ENCODE measurements at regions not wholly inside any gene's neighbourhood (a gene's known extent, or its start where the extent isn't known, plus 50 kb on each side); places are given as distances from the start of the nearest gene placed in this dataset.

DNA sequence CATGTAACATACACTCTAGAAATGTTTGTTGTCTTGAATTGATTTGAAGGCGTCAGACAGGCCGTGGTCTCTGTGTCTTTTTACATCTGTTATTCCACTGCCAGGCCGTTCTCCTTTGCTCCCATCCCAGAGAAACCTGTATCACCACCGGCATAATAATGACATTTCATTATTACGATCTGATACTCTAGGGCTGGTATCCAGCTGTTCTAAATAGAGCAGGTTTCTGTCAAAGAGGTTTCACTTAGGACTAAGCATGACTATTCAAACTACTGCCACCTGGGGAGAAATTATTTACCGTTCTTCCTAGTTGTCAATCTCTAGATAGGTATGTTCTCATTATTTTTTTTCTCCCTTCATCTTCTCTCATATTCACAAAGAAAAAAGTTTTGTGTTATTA, 1016.2 kb upstream of the EEF2KMT start:
- intact Hi-C loops (cut with DNase I) = no loop called here
- DNase-seq (ENCODE audit: low spot score) = no peak

DNA sequence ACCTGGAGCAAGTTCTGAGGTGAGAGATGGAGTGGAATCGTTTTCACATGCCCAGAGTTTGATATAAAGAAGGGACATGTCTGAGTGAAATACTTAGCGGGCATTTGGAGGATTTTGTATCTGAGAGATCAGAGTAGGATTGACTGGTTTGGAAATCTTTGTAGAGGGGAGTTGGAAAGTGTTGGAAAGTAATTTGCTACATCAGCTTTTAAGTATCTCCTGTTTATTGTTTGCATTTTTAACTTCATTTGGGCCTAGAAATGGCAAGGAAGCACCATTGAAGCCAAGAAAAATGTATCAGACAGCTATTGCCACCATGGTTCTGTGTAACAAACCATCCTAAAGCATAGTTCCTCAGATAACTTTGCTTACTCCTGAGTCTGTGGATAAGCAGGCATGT, 1015.1 kb upstream of the EEF2KMT start:
- no peak for DNase-seq (ENCODE audit: low spot score)
- intact Hi-C loops (cut with DNase I) = no loop called here

DNA sequence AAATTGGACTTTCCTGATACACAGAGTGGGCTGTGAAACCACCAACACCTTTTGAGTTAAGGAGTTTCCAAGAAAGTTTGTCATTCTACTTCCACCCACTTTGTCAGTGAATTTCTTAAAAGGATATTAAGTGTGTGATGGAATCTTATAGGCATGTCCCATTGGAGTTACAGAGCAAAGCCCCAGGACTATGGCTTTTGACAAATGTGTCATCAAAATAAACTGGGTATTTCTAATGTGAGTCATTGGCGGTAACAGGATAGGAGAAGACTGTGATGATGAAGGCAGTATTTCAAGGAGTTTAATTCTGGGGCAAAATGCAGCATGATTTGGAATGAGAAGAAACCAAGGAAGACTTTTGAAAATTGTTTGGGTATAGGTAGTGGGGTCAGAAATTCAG, 1013.8 kb upstream of the EEF2KMT start:
- no peak for DNase-seq (ENCODE audit: low spot score)
- intact Hi-C loops (cut with DNase I) = no loop called here

- intact Hi-C loops (cut with DNase I) = no loop called here
- no peak for DNase-seq (ENCODE audit: low spot score)
Observed at GRCh38 chr16:6110346-6110745, 1012.8 kb upstream of the EEF2KMT start.

DNA sequence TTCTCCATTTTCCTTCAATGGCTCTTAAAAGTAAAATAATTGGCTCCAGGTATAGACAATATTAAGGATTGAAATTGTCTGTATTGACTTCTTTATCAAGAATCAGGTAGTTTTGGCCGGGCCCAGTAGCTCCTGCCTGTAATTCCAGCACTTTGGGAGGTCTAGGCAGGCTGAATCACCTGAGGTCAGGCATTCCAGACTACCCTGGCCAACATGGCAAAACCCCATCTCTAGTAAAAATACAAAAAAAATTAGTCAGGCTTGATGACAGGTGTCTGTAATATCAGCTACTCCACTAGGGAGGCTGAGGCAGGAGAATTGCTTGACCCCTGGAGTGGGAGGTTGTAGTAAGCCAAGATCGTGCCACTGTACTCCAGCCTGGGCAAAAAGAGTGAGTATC, 1008.5 kb upstream of the EEF2KMT start:
- intact Hi-C loops (cut with DNase I) = no loop called here
- no peak for DNase-seq (ENCODE audit: low spot score)

GRCh38 chr16:6105115-6105514, 1007.5 kb upstream of the EEF2KMT start:
- DNase-seq (ENCODE audit: low spot score) = no peak
- intact Hi-C loops (cut with DNase I) = no loop called here

GRCh38 chr16:6104428-6104827, 1006.8 kb upstream of the EEF2KMT start:
- no peak for DNase-seq (ENCODE audit: low spot score)
- intact Hi-C loops (cut with DNase I) = no loop called here

DNA sequence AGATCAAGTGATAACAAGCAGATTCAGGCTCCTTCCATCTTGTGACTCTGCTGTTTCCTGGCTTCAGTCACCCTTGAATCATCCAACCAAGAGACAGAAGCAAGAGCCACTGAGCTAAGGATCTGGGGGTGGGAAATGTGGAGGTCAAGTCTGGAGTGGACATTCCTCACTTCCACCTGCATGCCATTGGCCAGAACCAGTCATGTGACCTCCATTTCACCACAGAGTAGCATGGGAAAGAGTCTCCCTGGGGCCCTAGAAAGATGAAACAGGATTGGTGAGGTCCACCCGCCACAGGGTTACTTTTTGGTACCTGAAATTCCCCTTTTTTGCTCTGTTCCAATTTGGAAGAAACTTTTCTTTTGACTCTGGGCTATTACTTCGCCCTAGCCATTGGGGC, 1006.0 kb upstream of the EEF2KMT start:
- intact Hi-C loops (cut with DNase I) = no loop called here
- no peak for DNase-seq (ENCODE audit: low spot score)

- intact Hi-C loops (cut with DNase I) = no loop called here
- DNase-seq (ENCODE audit: low spot score) = no peak
Observed at GRCh38 chr16:6099102-6099501, 1001.5 kb upstream of the EEF2KMT start.

DNA sequence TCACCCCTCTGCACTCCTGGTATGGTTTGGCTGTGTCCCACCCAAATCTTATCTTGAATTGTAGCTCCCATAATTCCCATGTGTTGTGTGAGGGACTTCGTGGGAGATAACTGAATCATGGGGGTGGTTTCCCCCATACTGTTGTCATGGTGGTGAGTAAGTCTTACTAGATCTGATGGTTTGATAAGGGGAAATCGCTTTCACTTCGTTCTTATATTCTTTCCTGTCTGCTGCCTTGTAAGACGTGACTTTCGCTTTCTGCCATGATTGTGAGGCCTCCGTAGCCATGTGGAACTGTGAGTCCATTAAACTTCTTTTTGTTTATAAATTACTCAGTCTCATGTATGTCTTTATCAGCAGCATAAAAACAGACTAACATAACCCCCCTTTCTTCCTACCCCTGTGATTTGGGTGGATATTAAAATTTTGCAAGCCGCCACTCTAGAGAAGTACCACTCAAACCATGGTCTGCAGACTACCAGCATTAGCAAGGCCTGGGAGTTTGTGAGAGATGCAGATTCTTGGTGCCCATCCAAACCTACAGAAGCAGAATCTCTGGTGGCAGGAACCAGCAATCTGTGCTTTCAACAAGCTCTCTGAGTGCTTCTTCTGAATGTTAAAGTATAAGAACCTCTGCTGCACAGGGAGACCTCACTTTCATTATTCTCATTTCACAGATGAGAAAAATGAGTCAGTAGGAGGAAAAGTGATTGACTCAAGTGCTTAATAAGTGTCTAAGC, 999.5 kb upstream of the EEF2KMT start:
- DNase-seq (ENCODE audit: low spot score) = no peak
- intact Hi-C loops (cut with DNase I) = no loop called here

DNA sequence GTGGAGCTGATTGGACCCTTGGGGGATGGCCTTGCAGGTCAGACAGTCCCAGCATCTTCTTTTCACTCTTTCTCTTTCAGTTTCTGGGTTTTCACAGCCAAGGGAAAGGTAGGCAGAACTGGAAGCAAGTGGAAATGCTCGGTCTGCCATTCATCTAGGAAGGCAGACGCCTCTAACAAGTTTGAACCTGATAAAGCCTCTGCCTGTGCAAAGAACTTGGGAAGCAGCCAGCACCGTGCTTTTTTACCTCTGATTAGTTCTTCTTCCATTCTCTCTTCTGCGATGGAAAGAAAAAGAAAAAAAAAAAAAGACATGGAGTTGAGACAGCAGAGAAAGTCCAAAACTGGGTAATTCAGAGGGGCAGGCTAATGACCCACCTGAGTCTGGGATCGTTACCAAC, 997.8 kb upstream of the EEF2KMT start:
- no peak for DNase-seq (ENCODE audit: low spot score)
- intact Hi-C loops (cut with DNase I) = no loop called here

DNA sequence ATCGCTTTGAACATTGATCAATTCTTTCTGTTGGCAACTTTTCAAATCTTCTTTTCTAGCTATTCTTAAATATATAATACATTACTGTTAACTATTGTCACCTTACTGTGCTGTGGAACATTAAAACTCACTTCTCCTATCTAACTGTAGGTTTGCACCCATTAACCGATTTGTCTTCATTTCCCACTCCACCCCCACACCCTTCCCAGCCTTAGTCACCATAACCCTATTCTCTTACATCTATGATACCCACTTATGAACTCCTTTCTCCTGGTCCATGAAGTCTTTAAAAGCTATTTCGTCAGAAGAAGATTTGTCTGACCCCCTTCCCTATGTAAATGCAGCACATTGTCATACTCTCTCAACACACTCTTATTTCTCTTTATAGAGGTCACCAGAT, 993.4 kb upstream of the EEF2KMT start:
- intact Hi-C loops (cut with DNase I) = no loop called here
- no peak for DNase-seq (ENCODE audit: low spot score)

DNA sequence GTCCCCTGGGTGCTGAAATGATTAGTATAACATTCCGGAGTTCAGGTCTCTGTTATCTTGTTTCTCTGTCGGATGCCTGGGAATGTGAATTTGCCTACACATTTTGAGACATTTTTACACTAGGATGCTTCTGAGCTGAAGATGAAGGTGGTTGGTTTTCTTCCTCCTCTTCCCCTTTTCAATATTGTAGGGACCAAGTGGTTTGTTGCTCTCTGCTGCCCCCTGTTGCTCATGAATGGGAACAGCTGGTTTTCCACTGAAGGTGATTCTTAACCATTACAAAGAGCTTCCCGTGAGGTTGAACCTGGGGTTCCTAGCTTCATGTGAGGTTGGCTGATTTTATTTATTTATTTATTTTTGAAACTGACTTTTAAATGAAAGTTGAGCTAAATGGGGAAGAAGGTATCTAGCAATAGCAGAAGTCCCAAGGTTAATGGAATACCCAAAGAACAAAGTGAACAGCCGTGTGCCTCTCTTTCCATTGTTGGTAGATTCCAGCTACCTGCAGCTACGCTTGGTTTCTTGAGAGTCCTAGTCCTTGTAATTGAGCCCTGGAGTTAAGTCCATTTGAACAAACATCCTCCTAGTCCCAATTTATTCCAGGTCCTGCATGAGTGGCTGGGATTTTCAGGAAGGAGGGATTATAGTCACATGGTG, 983.9 kb upstream of the EEF2KMT start:
- intact Hi-C loops (cut with DNase I) = no loop called here
- DNase-seq (ENCODE audit: low spot score) = no peak

DNA sequence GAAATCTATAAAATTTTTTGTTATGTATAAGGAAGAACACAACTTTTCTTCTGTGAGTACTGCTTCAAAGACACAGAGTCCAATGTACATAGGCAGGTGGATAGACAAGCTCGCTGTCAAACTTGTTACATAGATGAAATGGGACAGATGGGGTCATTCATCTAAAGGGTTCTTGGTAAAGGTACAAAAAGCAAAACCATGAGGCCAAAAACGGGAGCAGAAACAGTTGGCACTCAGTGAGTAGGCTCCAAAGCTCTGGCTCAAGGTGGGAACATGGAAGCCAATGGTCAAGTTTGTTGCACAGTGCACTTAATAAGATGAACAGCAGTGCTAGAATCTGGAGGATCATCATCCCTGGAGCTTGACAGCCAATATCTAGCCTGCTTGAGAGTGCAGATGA, 979.0 kb upstream of the EEF2KMT start:
- intact Hi-C loops (cut with DNase I) = no loop called here
- DNase-seq (ENCODE audit: low spot score) = no peak

- intact Hi-C loops (cut with DNase I) = no loop called here
- DNase-seq (ENCODE audit: low spot score) = no peak
Observed at GRCh38 chr16:6068063-6068462, 970.5 kb upstream of the EEF2KMT start.

DNA sequence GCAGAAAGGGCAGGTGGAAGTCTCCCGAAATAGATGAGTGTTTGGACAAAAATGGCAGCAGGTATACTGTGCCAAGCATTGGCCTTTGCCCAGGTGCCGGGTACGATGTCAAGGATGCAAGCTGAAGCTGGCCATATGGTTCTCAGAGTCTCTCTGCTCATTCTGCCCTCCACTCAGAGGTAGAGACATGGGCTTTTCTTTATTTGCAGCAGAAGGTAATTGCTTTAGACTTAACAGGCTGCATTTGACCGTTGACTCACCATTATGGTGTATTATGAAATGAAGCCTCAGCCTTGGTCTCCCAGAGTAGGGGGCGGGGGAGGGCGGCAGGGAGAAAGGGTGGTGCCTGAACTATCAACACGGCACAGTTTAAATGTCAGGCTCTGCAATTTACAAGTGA, 969.1 kb upstream of the EEF2KMT start:
- intact Hi-C loops (cut with DNase I) = no loop called here
- DNase-seq (ENCODE audit: low spot score) = no peak

DNA sequence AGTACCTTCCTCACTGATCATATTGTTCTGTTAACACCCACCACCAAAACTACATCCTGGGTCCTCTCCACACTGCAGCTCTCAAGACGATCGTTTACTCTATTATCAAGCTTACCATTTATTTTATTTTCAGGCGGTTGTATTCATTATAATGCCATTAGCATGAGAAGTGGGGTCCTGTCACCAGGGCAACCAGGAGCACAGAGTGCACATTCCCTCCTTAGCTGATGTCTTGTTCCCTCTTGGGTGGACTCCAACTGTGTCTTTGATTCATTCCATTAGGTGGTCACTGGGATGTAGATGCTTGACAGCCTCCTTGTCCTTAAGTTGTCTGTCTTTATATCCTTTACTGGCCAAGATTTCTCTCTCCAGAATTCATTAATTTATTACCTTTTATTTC, 965.9 kb upstream of the EEF2KMT start:
- intact Hi-C loops (cut with DNase I) = no loop called here
- DNase-seq (ENCODE audit: low spot score) = no peak

GRCh38 chr16:6059671-6060070, 962.1 kb upstream of the EEF2KMT start:
- intact Hi-C loops (cut with DNase I) = no loop called here
- DNase-seq (ENCODE audit: low spot score) = no peak

DNA sequence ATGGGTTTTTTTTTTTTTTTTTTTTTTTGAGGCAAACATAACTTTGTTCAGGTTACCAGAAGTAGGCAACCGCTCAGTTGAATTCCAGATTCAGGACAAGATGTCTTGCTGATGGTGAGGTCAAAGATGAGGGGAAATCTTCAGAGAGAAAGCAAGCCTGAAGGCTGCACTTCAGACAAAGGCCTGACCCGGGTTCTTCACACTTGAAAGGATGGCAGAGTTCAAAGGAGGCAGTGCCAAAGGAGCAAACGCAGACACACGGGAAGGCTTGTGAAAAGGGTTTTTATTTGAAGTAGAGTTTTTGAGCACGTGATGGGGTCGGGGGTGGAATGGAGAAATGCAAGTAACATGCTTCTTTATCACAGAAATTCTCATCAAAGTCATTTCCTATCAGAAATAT, 960.2 kb upstream of the EEF2KMT start:
- no peak for DNase-seq (ENCODE audit: low spot score)
- intact Hi-C loops (cut with DNase I) = no loop called here

- intact Hi-C loops (cut with DNase I) = no loop called here
- no peak for DNase-seq (ENCODE audit: low spot score)
Observed at GRCh38 chr16:6048017-6048416, 950.4 kb upstream of the EEF2KMT start.

DNA sequence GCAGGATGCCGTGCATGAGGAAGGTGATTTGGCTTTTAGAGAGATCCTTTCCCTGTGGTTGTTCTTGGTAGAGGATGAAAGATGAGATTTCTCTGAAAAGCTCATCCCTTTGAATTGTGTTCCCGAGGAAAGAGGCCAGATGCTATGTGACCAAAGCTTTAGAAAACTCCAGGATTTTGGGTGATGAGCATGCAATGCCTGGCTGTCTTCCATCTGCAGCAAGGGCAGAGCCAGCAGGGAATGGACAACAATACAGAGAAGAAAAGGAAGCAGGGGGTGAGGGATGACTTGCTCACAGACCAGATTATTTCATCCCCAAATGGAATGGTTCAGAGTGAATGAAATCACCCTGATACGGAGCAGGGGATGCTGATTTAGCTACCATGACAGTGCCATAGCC, 949.7 kb upstream of the EEF2KMT start:
- no peak for DNase-seq (ENCODE audit: low spot score)
- intact Hi-C loops (cut with DNase I) = no loop called here

Data from posterior vena cava (tissue), 2 donors.